ENCODE measurements at regions not wholly inside any gene's neighbourhood (a gene's known extent, or its start where the extent isn't known, plus 50 kb on each side); places are given as distances from the start of the nearest gene placed in this dataset.
A peak's percentile ranks its signal among the peaks of the same experiment; 100 is the strongest.

GRCh38 chr9:75471549-75472114 is 383.3 kb downstream of the OSTF1 start:
- H3K9me3 ChIP-seq (ENCODE audit: control insufficient read depth, low read length), result no peaks in the 10 kb centered on the region
- no peaks in the 10 kb centered on the region for H3K79me2 ChIP-seq
- TF ChIP-seq, protein P1, sequence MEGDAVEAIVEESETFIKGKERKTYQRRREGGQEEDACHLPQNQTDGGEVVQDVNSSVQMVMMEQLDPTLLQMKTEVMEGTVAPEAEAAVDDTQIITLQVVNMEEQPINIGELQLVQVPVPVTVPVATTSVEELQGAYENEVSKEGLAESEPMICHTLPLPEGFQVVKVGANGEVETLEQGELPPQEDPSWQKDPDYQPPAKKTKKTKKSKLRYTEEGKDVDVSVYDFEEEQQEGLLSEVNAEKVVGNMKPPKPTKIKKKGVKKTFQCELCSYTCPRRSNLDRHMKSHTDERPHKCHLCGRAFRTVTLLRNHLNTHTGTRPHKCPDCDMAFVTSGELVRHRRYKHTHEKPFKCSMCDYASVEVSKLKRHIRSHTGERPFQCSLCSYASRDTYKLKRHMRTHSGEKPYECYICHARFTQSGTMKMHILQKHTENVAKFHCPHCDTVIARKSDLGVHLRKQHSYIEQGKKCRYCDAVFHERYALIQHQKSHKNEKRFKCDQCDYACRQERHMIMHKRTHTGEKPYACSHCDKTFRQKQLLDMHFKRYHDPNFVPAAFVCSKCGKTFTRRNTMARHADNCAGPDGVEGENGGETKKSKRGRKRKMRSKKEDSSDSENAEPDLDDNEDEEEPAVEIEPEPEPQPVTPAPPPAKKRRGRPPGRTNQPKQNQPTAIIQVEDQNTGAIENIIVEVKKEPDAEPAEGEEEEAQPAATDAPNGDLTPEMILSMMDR (IDR thresholded peaks at IDR 0.05), result no peak
- H3K27me3 ChIP-seq (ENCODE audit: control insufficient read depth, insufficient read depth, low read length), result no peaks in the 10 kb centered on the region
- no peak overlapping the region for H3K4me2 ChIP-seq (ENCODE audit: low read length)
- peak overlapping the region; percentile 33 for H2AFZ ChIP-seq
- peaks cover 9% of the 10 kb centered on the region for H3K4me1 ChIP-seq
- no peak overlapping the region for H3K9ac ChIP-seq
- H3K27ac ChIP-seq, result no peak overlapping the region
- H3K36me3 ChIP-seq (ENCODE audit: control insufficient read depth, insufficient read depth, low read length), result no peaks in the 10 kb centered on the region
- H3K4me3 ChIP-seq (ENCODE audit: low read depth, low read length), result no peak overlapping the region

DNA sequence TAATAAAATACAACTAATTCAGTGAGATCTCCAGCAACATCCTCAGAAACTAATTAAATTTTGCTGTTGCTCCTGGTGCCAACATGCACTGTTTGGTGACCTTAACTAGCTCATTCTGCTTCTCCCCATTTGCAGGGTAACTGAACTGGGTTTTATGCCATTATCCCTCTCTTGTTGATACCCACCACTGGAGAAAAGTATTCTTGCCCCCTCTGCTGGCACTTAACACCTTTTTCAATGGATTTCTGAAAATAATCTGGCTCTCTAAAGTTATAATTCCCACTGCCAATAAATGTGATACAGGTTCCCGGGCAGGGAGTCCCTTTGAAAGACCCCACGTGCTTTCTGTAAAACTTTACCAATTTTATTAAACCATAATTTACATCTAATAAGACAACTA is 394.3 kb downstream of the OSTF1 start:
- Histone ChIP-seq H3K9me3 (ENCODE audit: control insufficient read depth, low read length) (no peaks in the 10 kb centered on the region), H3K79me2 (no peaks in the 10 kb centered on the region), H3K9ac (no peak overlapping the region), H3K4me2 (ENCODE audit: low read length) (no peak overlapping the region), H2AFZ (peak overlapping the region; percentile 22), H3K27me3 (ENCODE audit: control insufficient read depth, insufficient read depth, low read length) (no peaks in the 10 kb centered on the region), H3K36me3 (ENCODE audit: control insufficient read depth, insufficient read depth, low read length) (no peaks in the 10 kb centered on the region), H3K27ac (no peak overlapping the region), H3K4me1 (no peaks in the 10 kb centered on the region), H3K4me3 (ENCODE audit: low read depth, low read length) (no peak overlapping the region)
- TF ChIP-seq, protein P1 (IDR thresholded peaks at IDR 0.05), result peak; percentile 16

DNA sequence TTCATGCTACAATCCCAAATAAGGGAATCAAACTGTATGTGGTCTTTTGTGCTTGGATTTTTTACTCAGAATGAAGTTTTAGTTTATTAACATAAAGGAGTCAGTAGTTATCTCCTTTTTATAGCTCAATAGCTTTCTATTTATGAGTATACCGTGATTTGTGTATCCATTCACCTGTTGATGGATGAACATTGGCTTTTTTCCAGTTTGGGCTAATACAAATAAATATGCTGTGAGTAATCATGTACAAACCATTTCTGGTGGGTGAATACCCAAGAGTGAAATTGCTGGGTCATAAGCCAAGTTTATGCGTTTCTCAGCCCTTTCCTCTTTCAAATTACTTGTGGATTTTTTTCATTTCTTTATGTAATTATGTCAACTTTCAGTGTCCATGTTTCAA is 395.3 kb downstream of the OSTF1 start:
- no peaks in the 10 kb centered on the region for H3K79me2 ChIP-seq
- H3K27me3 ChIP-seq (ENCODE audit: control insufficient read depth, insufficient read depth, low read length), result no peaks in the 10 kb centered on the region

DNA sequence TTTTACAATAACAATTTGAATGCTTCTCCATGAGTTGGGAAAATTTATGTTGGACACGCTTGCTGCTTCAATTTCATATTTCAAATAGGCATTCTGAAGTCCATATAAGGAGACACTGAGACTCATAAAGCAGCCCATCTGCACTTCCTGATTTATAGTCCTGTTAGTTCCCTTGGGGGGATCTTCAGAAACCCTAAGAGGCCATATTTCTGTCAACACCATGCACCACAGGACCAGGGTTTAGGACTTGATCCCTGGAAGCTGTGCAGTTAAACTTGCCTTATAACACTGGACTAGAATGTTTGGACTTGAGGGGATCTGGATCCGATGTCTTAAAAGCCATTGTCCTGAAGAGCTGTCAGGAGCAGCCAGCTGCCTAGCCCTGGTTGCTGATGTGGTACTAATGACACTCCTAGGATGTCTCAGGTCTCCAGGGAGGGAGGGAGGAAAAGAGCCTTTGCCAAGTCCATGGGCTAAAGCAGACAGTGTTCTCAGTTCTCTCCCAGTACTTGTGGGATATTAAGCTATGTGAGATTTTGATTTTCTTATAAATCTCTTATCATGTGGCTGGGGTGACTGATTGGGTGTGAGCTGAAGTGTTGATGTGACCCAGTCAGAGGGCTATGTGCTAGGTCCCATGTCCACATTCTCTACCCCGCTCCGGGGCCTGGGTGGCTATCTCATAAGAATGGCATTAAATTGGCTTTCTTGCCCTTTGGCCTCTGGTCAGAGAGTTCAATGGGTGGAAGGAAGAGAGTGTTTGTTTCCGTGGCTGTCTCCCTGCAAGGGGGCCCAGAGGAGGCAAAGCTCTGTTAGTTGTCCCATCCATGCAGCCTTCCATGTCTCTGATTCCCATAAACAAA is 399.8 kb downstream of the OSTF1 start:
- H3K9me3 ChIP-seq (ENCODE audit: control insufficient read depth, low read length), result no peaks in the 10 kb centered on the region
- H3K4me1 ChIP-seq, result peaks cover 19% of the 10 kb centered on the region
- no peak overlapping the region for H3K4me3 ChIP-seq (ENCODE audit: low read depth, low read length)
- no peak overlapping the region for H3K9ac ChIP-seq
- H3K27me3 ChIP-seq (ENCODE audit: control insufficient read depth, insufficient read depth, low read length), result no peaks in the 10 kb centered on the region
- H2AFZ ChIP-seq, result no peak overlapping the region
- no peak overlapping the region for H3K27ac ChIP-seq
- H3K36me3 ChIP-seq (ENCODE audit: control insufficient read depth, insufficient read depth, low read length), result no peaks in the 10 kb centered on the region
- no peak overlapping the region for H3K4me2 ChIP-seq (ENCODE audit: low read length)
- TF ChIP-seq, protein P1 (IDR thresholded peaks at IDR 0.05), result no peak
- H3K79me2 ChIP-seq, result no peaks in the 10 kb centered on the region

More for the DNA sequence above, 395.3 kb downstream of the OSTF1 start:
- H3K36me3 ChIP-seq (ENCODE audit: control insufficient read depth, insufficient read depth, low read length), result no peaks in the 10 kb centered on the region
- no peak overlapping the region for H2AFZ ChIP-seq
- TF ChIP-seq, protein P1 (IDR thresholded peaks at IDR 0.05), result no peak
- no peak overlapping the region for H3K4me2 ChIP-seq (ENCODE audit: low read length)
- H3K9ac ChIP-seq, result no peak overlapping the region
- no peak overlapping the region for H3K4me3 ChIP-seq (ENCODE audit: low read depth, low read length)
- no peaks in the 10 kb centered on the region for H3K4me1 ChIP-seq
- H3K9me3 ChIP-seq (ENCODE audit: control insufficient read depth, low read length), result no peaks in the 10 kb centered on the region
- no peak overlapping the region for H3K27ac ChIP-seq
